Pancreas (tissue), 10 donors: ENCODE measurements at regions not wholly inside any gene's neighbourhood (a gene's known extent, or its start where the extent isn't known, plus 50 kb on each side); places are given as distances from the start of the nearest gene placed in this dataset.

Experiments used
- ATAC-seq, 4 donors: fragments of 200-7000 bp; cut with Tn5 transposase; one replicate each; pipeline versions ENCODE4 v1.8.0 to v1.9.1; 2020; ENCODE audit warnings: mild to moderate bottlenecking in 4 of 4, moderate library complexity in 4 of 4
- DNase-seq, 6 donors: peaks; one replicate each; pipeline ENCODE4 v3.0.0-alpha.2; 2020
- FAIRE-seq: peaks from 2 replicates; lab custom pipeline; 2012; peaks lifted over from hg19 to GRCh38; lab: Jason Lieb, UNC
- H3K27ac ChIP-seq, 4 donors: fragments of 200-600 bp; sonication (generic); 1 replicate in 3 of 4; 2 replicates in 1 of 4; pipeline versions ENCODE4 v1.5.0 to v1.8.0; 2020
- H3K27me3 ChIP-seq, 4 donors: fragments of 200-600 bp; one replicate each; pipeline ENCODE4 v1.8.0; 2021
- H3K36me3 ChIP-seq, 3 donors: fragments of 200-600 bp; sonication (generic) in 1 of 3; one replicate each; pipeline versions ENCODE4 v1.5.0 to v1.8.0; 2020 to 2021
- H3K4me1 ChIP-seq, 3 donors: fragments of 200-600 bp; one replicate each; pipeline ENCODE4 v1.8.0; 2021
- H3K4me3 ChIP-seq, 4 donors: fragments of 200-600 bp; sonication (generic) in 2 of 4; one replicate each; pipeline versions ENCODE4 v1.5.0 to v1.8.0; 2020 to 2021
- H3K9me3 ChIP-seq, 4 donors: fragments of 200-600 bp; one replicate each; pipeline ENCODE4 v1.8.0; 2021
- WGBS, 2 donors: extraction: QIAGEN DNeasy Blood & Tissue Kit; methylation state at CpG; one replicate each; pipeline ENCODE4 v1.1.7; 2013; 5-methylcytosine and 5-hydroxymethylcytosine counted together
- intact Hi-C, 3 donors: fragments of 100-400 bp; cut with DNase I; formaldehyde crosslinking; loops; one replicate each; pipeline versions ENCODE4 v1.11.1 to v1.14.2; 2022
- TF ChIP-seq, protein P1 (sequence below), 4 donors: fragments of 200-600 bp; sonication (generic) in 3 of 4; IDR thresholded peaks; one replicate each; pipeline versions ENCODE4 v1.5.0 to v1.8.0; 2021; ENCODE audit warnings: antibody characterized with exemption in 4 of 4
- donor health status: healthy with polysubstance abuse.
- donor health status: DM: no; HTN: no; CAD: no; lungs with moderate emphysema.
- donor health status: DM: no; HTN: no; CAD: no.
- donor health status: control.
- donor health status: control.
- donor health status: Bipolar disorder and iron deficiency.
- donor health status: DM: yes; HTN: yes; CAD: no.
- donor health status: DM: no; HTN: no; CAD: no.
- donor health status: DM: no; HTN: no; CAD: no.
- donor health status: DM: yes; HTN: yes; CAD: no.

DNA sequence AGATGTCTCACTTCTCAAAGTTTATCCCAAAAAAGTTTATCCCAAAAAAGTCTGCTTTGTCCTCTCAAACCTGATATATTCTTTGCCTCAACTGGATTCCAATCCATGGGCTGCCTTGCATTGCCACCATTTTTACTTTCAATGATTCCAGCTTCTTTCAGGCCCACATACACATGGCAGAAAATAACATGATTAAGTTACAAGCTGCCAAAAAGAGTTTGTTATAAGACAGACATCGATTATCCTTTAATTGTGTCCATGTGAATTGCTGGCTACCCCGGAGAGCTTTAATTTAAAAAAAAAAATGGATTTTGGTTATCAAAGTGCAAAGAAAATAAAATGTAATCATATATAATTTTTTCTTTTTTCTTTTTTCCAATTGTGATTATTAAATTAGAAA lies 819.6 kb upstream of the SORCS1 start:
- DNase-seq (no peak), ATAC-seq (no peak), FAIRE-seq (no peak)
- Histone ChIP-seq H3K9me3 (no peaks in the 10 kb centered on the region), H3K27ac (no peak overlapping the region), H3K36me3 (no peaks in the 10 kb centered on the region), H3K27me3 (no peaks in the 10 kb centered on the region), H3K4me1 (no peaks in the 10 kb centered on the region), H3K4me3 (no peak overlapping the region)
- TF ChIP-seq, protein P1, sequence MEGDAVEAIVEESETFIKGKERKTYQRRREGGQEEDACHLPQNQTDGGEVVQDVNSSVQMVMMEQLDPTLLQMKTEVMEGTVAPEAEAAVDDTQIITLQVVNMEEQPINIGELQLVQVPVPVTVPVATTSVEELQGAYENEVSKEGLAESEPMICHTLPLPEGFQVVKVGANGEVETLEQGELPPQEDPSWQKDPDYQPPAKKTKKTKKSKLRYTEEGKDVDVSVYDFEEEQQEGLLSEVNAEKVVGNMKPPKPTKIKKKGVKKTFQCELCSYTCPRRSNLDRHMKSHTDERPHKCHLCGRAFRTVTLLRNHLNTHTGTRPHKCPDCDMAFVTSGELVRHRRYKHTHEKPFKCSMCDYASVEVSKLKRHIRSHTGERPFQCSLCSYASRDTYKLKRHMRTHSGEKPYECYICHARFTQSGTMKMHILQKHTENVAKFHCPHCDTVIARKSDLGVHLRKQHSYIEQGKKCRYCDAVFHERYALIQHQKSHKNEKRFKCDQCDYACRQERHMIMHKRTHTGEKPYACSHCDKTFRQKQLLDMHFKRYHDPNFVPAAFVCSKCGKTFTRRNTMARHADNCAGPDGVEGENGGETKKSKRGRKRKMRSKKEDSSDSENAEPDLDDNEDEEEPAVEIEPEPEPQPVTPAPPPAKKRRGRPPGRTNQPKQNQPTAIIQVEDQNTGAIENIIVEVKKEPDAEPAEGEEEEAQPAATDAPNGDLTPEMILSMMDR (IDR thresholded peaks at IDR 0.05) = no peak
- 64 to 73% methylated on average over 2 of the region's 2 CpGs for WGBS, 2 donors
- intact Hi-C loops = no loop called here

DNA sequence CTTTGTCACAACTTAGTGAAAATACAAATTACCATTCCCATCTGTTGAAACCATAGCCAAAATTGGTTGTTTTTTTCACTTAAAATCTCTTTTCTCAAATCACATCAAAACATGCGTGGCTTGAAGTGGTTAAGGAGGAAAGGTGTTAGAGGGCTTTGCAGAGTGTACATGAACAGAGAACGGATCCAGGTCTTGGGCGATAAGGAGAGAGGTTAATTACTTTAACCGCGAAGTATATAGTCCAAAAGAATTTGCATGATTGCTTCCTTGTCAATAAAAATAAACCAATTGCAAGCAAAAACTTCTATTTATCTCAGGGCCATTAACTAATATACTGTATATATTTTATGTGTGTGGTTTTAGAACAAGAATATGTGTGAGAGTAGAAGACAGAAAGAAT lies 813.9 kb upstream of the SORCS1 start:
- no peak for ATAC-seq
- no peaks in the 10 kb centered on the region for H3K4me1 ChIP-seq
- H3K9me3 ChIP-seq = no peaks in the 10 kb centered on the region
- no peak for DNase-seq
- intact Hi-C loops = no loop called here
- H3K36me3 ChIP-seq = no peaks in the 10 kb centered on the region
- WGBS, 2 donors = 54 to 71% methylated on average over 5 of the region's 5 CpGs
- H3K4me3 ChIP-seq = no peak overlapping the region
- TF ChIP-seq, protein P1 (IDR thresholded peaks at IDR 0.05) = no peak
- no peak overlapping the region for H3K27ac ChIP-seq
- no peak for FAIRE-seq
- no peaks in the 10 kb centered on the region for H3K27me3 ChIP-seq

DNA sequence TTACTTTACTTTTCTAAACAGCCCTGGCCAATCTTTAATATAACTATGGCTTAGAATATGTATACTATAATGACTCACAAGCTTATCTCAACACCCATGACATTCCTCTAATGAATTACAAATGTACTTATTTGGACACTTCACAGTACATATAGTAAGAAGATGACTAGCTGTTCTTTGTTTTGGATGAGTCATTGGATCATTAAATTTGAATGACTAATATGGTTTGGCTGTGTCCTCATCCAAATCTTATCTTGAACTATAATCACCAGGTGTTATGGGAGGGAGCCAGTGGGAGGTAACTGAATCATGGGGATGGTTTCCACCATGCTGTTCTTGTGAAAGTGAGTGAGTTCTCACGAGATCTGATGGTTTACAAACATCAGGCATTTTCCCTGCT lies 807.5 kb upstream of the SORCS1 start:
- TF ChIP-seq, protein P1 (IDR thresholded peaks at IDR 0.05) = no peak
- Histone ChIP-seq H3K4me3 (no peak overlapping the region), H3K27ac (no peak overlapping the region), H3K36me3 (no peaks in the 10 kb centered on the region), H3K27me3 (no peaks in the 10 kb centered on the region), H3K4me1 (peaks cover 0 to 3% (median 0%) of the 10 kb centered on the region in 3 donors), H3K9me3 (no peaks in the 10 kb centered on the region)
- WGBS, 2 donors = 36 to 42% methylated on average over 1 of the region's 1 CpG
- ATAC-seq (no peak), DNase-seq (no peak), FAIRE-seq (peak; percentile 39)
- intact Hi-C loops = no loop called here

DNA sequence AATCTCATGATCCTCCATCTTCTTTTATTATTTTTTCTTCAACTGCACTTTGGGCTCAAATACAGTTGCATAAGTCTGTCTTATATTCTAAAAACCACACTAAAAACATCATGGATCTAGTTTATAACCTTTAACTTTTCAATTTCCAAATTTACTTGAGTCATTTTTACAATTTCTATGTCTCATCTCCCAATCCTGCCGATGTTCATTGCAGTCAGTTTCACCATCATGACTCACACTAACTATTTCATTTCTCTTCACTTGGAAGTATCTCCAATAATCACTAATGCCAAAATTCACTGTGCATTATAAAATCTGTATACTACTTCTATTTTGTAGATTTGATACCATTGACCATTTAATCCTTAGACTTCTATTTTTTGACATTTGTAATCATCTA lies 806.9 kb upstream of the SORCS1 start:
- FAIRE-seq (no peak), DNase-seq (no peak), ATAC-seq (no peak)
- TF ChIP-seq, protein P1 (IDR thresholded peaks at IDR 0.05) = no peak
- Histone ChIP-seq H3K4me1 (peaks cover 0 to 3% (median 0%) of the 10 kb centered on the region in 3 donors), H3K4me3 (no peak overlapping the region), H3K27ac (no peak overlapping the region), H3K36me3 (no peaks in the 10 kb centered on the region), H3K27me3 (no peaks in the 10 kb centered on the region), H3K9me3 (no peaks in the 10 kb centered on the region)
- 72 to 97% methylated on average over 1 of the region's 1 CpG for WGBS, 2 donors
- intact Hi-C loops = no loop called here

DNA sequence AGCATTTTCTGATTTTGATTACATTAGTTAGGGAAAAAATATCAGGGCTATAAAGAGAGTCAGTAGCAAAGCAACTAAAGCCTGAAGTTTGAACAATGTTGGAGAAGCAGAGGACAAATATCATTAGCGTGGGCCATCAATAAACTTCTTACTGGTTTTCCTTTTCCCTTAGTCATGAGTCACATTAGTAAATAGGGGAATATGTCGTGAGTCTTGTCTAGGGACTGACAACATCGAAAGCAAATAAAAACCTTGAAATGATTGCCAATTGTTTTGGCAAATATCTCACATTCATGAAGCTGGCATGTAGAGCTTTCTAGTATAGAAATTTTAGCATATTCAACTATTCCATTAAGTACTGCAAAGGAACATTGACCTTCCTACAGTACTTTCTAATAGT lies 806.0 kb upstream of the SORCS1 start:
- no peak for ATAC-seq
- H3K4me1 ChIP-seq = peaks cover 0 to 3% (median 0%) of the 10 kb centered on the region in 3 donors
- H3K4me3 ChIP-seq = no peak overlapping the region
- TF ChIP-seq, protein P1 (IDR thresholded peaks at IDR 0.05) = no peak
- no peaks in the 10 kb centered on the region for H3K9me3 ChIP-seq
- no peaks in the 10 kb centered on the region for H3K27me3 ChIP-seq
- FAIRE-seq = no peak
- H3K36me3 ChIP-seq = no peaks in the 10 kb centered on the region
- intact Hi-C loops = no loop called here
- DNase-seq = no peak
- 23 to 24% methylated on average over 3 of the region's 3 CpGs for WGBS, 2 donors
- H3K27ac ChIP-seq = no peak overlapping the region
